Transverse colon (tissue), 3 donors: ENCODE measurements at regions not wholly inside any gene's neighbourhood (a gene's known extent, or its start where the extent isn't known, plus 50 kb on each side); places are given as distances from the start of the nearest gene placed in this dataset.

Experiments
- EP300 ChIP-seq: sonication (generic); formaldehyde crosslinking; IDR thresholded peaks from one replicate; pipeline ENCODE4 v1.6.1; 2017; ENCODE audit warnings: antibody characterized with exemption, low read depth
- TF ChIP-seq, protein P1 (sequence below), 5 experiments: fragments of 200-600 bp in 3 of 5; fragments of 450-650 bp in 2 of 5; sonication (generic) in 3 of 5; IDR thresholded peaks; 1 replicate in 2 of 5; 2 replicates in 3 of 5; pipeline ENCODE4 v1.5.1; 2016 to 2017; ENCODE audit warnings: antibody characterized with exemption in 5 of 5, inconsistent platforms in 3 of 5, mild to moderate bottlenecking in 2 of 5, moderate library complexity in 1 of 5

DNA sequence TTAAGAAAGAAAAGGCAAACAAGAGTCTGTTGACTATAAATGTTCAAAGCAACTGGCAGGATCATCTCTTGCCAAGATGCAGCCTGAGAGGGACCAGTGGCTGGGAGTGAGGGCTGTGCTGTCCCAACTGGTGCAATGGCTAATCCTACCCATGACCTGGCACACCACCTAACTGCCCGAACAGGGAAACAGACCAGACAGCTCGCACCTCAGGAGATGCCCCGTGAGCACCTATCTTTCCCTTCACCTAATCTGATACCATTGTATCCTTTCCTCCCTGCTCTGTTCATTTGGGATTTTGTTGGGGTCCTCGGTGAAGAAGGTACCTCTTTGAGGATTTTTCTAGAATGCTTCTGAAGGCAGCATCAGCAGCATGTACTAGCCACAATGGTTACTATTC is 206.5 kb upstream of the MAMLD1 start:
- TF ChIP-seq, protein P1, sequence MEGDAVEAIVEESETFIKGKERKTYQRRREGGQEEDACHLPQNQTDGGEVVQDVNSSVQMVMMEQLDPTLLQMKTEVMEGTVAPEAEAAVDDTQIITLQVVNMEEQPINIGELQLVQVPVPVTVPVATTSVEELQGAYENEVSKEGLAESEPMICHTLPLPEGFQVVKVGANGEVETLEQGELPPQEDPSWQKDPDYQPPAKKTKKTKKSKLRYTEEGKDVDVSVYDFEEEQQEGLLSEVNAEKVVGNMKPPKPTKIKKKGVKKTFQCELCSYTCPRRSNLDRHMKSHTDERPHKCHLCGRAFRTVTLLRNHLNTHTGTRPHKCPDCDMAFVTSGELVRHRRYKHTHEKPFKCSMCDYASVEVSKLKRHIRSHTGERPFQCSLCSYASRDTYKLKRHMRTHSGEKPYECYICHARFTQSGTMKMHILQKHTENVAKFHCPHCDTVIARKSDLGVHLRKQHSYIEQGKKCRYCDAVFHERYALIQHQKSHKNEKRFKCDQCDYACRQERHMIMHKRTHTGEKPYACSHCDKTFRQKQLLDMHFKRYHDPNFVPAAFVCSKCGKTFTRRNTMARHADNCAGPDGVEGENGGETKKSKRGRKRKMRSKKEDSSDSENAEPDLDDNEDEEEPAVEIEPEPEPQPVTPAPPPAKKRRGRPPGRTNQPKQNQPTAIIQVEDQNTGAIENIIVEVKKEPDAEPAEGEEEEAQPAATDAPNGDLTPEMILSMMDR (IDR thresholded peaks at IDR 0.05): no peak
- TF ChIP-seq EP300: no peak
